ENCODE measurements at regions not wholly inside any gene's neighbourhood (a gene's known extent, or its start where the extent isn't known, plus 50 kb on each side); places are given as distances from the start of the nearest gene placed in this dataset.
"Not testable (repeated sequence)": the region's sequence is repeated elsewhere in the genome, so short reads cannot be mapped to it uniquely, and the experiment has no call there.

- no peaks in the 10 kb centered on the region for H3K9me3 Mint-ChIP-seq
- no peak overlapping the region for H3K27ac Mint-ChIP-seq
- H3K4me1 Mint-ChIP-seq (ENCODE audit: low read depth): peaks cover 46% of the 10 kb centered on the region
- intact Hi-C loops (cut with micrococcal nuclease): no loop called here
- DNase-seq (ENCODE audit: low spot score): no peak
- no peaks in the 10 kb centered on the region for H3K27me3 Mint-ChIP-seq (ENCODE audit: low read depth)
- no peaks in the 10 kb centered on the region for H3K36me3 Mint-ChIP-seq (ENCODE audit: low read depth)
- H3K4me3 Mint-ChIP-seq (ENCODE audit: low read depth): no peak overlapping the region
Measured at GRCh38 chr20:53738945-53739798, 145.5 kb upstream of the ZNF217 start.

- no peaks in the 10 kb centered on the region for H3K9me3 Mint-ChIP-seq
- H3K4me1 Mint-ChIP-seq (ENCODE audit: low read depth): peaks cover 48% of the 10 kb centered on the region
- H3K4me3 Mint-ChIP-seq (ENCODE audit: low read depth): no peak overlapping the region
- no peaks in the 10 kb centered on the region for H3K36me3 Mint-ChIP-seq (ENCODE audit: low read depth)
- H3K27ac Mint-ChIP-seq: no peak overlapping the region
- H3K27me3 Mint-ChIP-seq (ENCODE audit: low read depth): no peaks in the 10 kb centered on the region
- no peak for DNase-seq (ENCODE audit: low spot score)
- intact Hi-C loops (cut with micrococcal nuclease): no loop called here
Measured at GRCh38 chr20:53738039-53738944, 144.7 kb upstream of the ZNF217 start.

- intact Hi-C loops (cut with micrococcal nuclease): no loop called here
- H3K36me3 Mint-ChIP-seq (ENCODE audit: low read depth): no peaks in the 10 kb centered on the region
- DNase-seq (ENCODE audit: low spot score): no peak
- H3K4me3 Mint-ChIP-seq (ENCODE audit: low read depth): no peak overlapping the region
- no peaks in the 10 kb centered on the region for H3K27me3 Mint-ChIP-seq (ENCODE audit: low read depth)
- H3K27ac Mint-ChIP-seq: peak overlapping the region; percentile 80
- H3K4me1 Mint-ChIP-seq (ENCODE audit: low read depth): peaks cover 48% of the 10 kb centered on the region
- H3K9me3 Mint-ChIP-seq: no peaks in the 10 kb centered on the region
Measured at GRCh38 chr20:53737396-53738038, 143.9 kb upstream of the ZNF217 start.

DNA sequence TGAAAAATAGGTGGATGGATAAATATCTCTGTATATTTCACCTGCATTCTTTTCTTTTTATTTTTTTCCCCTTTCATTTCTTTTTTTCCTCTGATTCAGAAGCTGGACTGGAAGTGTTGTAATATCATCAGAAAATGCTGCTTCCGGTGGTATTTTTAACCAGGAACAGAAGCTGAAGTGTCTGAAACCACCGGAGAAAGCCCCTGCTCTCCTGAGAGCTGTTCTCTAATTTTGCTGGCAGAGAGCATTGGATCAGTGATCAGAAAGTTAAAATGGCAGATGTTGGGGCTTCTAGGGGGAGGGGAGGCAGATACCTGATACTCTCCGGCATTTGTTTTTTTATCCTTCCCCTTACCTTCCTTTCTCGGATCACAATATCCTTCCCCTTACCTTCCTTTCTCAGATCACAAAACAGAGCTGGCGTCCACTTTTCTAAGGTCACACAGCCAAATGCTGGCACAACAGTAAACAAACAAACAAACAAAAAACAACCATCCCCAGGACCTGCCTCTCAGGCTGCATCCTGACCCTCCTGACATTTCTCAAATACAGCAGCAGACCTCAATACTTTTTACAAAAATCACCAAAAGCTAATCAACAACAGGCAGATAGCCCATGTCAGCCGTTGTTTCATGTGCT lies 143.2 kb upstream of the ZNF217 start:
- intact Hi-C loops (cut with micrococcal nuclease): no loop called here
- H3K27ac Mint-ChIP-seq: peak overlapping the region; percentile 80
- H3K9me3 Mint-ChIP-seq: no peaks in the 10 kb centered on the region
- H3K36me3 Mint-ChIP-seq (ENCODE audit: low read depth): no peaks in the 10 kb centered on the region
- H3K4me3 Mint-ChIP-seq (ENCODE audit: low read depth): peak overlapping the region; percentile 53
- H3K4me1 Mint-ChIP-seq (ENCODE audit: low read depth): peaks cover 48% of the 10 kb centered on the region
- no peaks in the 10 kb centered on the region for H3K27me3 Mint-ChIP-seq (ENCODE audit: low read depth)
- no peak for DNase-seq (ENCODE audit: low spot score)

DNA sequence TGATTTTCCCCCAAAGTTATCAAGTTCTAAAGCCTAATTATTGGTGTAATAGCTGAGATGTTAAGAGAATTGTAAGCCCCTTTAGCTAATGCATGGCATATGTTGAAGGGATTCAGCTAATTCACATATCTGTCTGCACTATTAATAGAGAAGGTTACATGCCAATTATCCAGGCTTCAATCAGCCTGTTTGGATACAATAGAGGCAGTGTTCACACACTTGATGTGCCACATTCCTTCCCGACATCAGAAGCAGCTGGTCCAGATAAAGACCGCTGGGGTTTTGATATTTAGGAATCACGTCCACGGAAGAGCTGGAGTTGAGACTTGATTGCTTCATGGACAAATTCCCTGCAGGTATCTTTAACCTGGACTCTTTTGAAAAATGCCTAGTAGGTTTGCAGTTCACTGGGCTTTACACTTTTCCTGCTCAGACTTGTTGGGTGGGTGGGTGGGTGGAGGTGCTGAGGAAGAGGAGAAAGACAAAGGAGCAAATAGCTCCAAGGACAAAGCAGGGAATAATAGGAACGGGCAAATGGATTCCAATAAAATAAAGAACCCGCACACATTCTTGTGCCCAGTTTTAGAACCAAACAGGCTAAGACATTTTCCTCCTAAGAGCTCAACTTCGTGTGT lies 142.6 kb upstream of the ZNF217 start:
- intact Hi-C loops (cut with micrococcal nuclease): no loop called here
- no peak for DNase-seq (ENCODE audit: low spot score)
- peak overlapping the region; percentile 80 for H3K27ac Mint-ChIP-seq
- H3K36me3 Mint-ChIP-seq (ENCODE audit: low read depth): no peaks in the 10 kb centered on the region
- no peaks in the 10 kb centered on the region for H3K27me3 Mint-ChIP-seq (ENCODE audit: low read depth)
- H3K4me3 Mint-ChIP-seq (ENCODE audit: low read depth): no peak overlapping the region
- peaks cover 46% of the 10 kb centered on the region for H3K4me1 Mint-ChIP-seq (ENCODE audit: low read depth)
- no peaks in the 10 kb centered on the region for H3K9me3 Mint-ChIP-seq

DNA sequence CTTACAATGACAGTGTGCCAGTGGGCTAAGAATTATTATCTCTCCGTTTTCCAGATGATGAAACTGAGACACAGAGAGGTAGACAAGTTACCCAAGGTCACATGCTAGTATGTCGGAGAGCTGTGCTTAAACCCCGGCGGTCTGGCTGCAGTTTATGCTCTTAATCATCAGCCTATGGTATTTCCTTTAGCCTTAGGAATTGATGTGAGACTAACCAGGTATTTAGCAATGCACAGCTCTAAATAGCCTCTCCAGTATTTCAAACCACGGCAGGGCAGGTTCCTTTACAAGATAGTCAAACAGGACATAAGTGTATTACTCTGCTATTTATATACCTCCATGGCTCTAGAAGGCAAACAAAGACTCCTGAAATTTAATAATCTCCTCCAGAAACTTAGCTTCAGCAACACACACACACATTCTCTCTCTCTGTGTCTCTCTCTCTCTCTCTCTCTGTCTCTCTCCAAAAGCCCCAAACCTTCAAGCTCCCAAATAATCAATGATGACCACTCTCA lies 142.0 kb upstream of the ZNF217 start:
- no peaks in the 10 kb centered on the region for H3K9me3 Mint-ChIP-seq
- H3K36me3 Mint-ChIP-seq (ENCODE audit: low read depth): no peaks in the 10 kb centered on the region
- H3K4me3 Mint-ChIP-seq (ENCODE audit: low read depth): no peak overlapping the region
- peaks cover 39% of the 10 kb centered on the region for H3K4me1 Mint-ChIP-seq (ENCODE audit: low read depth)
- no peak for DNase-seq (ENCODE audit: low spot score)
- H3K27me3 Mint-ChIP-seq (ENCODE audit: low read depth): no peaks in the 10 kb centered on the region
- intact Hi-C loops (cut with micrococcal nuclease): no loop called here
- H3K27ac Mint-ChIP-seq: no peak overlapping the region

DNA sequence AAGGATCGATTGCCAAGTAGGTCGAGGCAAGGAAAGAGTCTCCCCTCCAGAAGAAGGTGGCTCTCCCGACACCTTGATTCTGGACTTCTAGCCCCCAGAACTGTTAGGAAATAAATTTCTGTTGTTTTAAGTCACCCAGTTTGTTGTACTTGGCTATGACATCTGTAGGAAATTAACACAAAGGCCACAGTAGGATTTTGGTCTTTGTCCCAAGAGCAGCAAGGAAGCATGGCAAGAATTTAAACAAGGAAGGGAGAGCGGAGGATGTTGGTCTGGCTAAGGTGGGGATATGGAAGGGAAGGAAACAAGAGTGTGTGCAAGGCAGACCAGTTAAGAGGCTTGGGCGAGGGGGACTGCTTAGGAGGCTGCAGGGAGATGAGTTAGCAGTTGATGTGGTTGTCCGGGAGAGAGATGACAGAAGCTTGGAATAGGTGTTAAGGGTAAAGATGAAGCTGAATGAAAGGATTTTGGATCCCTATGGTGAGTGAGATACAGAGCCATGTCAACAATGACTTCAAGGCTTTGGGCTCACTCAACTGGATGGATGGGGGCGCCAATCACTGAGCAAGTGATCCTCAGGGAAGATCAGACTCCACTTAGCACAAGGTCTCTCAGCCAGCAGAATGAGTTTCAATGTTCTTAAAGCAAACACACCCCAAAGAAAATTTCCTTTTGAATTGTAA lies 140.5 kb upstream of the ZNF217 start:
- Mint-ChIP-seq H3K36me3 (ENCODE audit: low read depth) (no peaks in the 10 kb centered on the region), H3K27ac (no peak overlapping the region), H3K9me3 (no peaks in the 10 kb centered on the region), H3K27me3 (ENCODE audit: low read depth) (no peaks in the 10 kb centered on the region), H3K4me3 (ENCODE audit: low read depth) (no peak overlapping the region), H3K4me1 (ENCODE audit: low read depth) (peaks cover 32% of the 10 kb centered on the region)
- intact Hi-C loops (cut with micrococcal nuclease): no loop called here
- no peak for DNase-seq (ENCODE audit: low spot score)

GRCh38 chr20:53731595-53731994 lies 138.0 kb upstream of the ZNF217 start:
- H3K27ac Mint-ChIP-seq: no peak overlapping the region
- DNase-seq (ENCODE audit: low spot score): no peak
- intact Hi-C loops (cut with micrococcal nuclease): no loop called here
- no peaks in the 10 kb centered on the region for H3K36me3 Mint-ChIP-seq (ENCODE audit: low read depth)
- H3K4me1 Mint-ChIP-seq (ENCODE audit: low read depth): peaks cover 26% of the 10 kb centered on the region
- H3K9me3 Mint-ChIP-seq: no peaks in the 10 kb centered on the region
- no peak overlapping the region for H3K4me3 Mint-ChIP-seq (ENCODE audit: low read depth)
- H3K27me3 Mint-ChIP-seq (ENCODE audit: low read depth): no peaks in the 10 kb centered on the region

DNA sequence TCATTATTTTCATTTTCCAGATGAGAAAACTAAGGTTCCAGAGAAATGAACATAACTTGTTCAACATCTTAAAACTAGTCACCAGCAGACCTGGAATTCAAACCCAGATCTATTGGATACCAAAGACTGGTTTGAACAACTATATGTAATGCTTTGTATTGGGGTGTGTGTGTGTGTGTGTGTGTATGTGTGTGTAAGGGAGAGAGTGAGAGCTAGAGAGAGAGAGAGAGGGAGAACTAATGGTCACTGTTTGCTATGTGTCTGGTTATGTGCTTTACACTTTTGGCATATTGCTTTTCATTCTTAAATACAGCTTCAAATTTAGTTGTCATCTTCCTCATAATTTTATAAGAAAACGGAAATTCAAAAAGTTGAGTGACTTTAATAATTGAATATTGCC lies 134.7 kb upstream of the ZNF217 start:
- Mint-ChIP-seq H3K27ac (peak overlapping the region; percentile 4), H3K4me3 (ENCODE audit: low read depth) (no peak overlapping the region), H3K4me1 (ENCODE audit: low read depth) (peaks cover 19% of the 10 kb centered on the region), H3K9me3 (no peaks in the 10 kb centered on the region), H3K27me3 (ENCODE audit: low read depth) (no peaks in the 10 kb centered on the region), H3K36me3 (ENCODE audit: low read depth) (no peaks in the 10 kb centered on the region)
- intact Hi-C loops (cut with micrococcal nuclease): no loop called here
- no peak for DNase-seq (ENCODE audit: low spot score)

GRCh38 chr20:53727239-53727638 lies 133.6 kb upstream of the ZNF217 start:
- H3K36me3 Mint-ChIP-seq (ENCODE audit: low read depth); intact Hi-C loops (cut with micrococcal nuclease); H3K27me3 Mint-ChIP-seq (ENCODE audit: low read depth); H3K27ac Mint-ChIP-seq; DNase-seq (ENCODE audit: low spot score); H3K4me3 Mint-ChIP-seq (ENCODE audit: low read depth); H3K9me3 Mint-ChIP-seq: not testable (repeated sequence)
- peaks cover 27% of the 10 kb centered on the region for H3K4me1 Mint-ChIP-seq (ENCODE audit: low read depth)

DNA sequence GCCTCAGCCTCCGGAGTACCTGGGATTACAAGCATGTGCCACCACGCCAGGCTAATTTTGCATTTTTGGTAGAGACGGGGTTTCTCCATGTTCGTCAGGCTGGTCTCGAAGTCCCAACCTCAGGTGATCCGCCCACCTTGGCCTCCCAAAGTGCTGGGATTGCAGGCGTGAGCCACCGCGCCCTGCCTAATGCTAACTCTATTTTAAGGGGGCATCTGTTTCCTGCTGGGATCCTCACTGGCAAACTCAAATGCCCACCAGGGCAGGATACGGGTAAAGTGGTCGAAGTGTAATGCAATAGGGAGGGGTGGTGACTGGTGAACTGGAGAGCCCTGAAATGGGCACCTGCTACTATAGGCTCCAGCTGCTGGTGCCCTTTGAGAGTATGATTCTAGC lies 131.9 kb upstream of the ZNF217 start:
- H3K4me3 Mint-ChIP-seq (ENCODE audit: low read depth): no peak overlapping the region
- H3K9me3 Mint-ChIP-seq: no peaks in the 10 kb centered on the region
- no peaks in the 10 kb centered on the region for H3K27me3 Mint-ChIP-seq (ENCODE audit: low read depth)
- no peak overlapping the region for H3K27ac Mint-ChIP-seq
- intact Hi-C loops (cut with micrococcal nuclease): no loop called here
- H3K36me3 Mint-ChIP-seq (ENCODE audit: low read depth): no peaks in the 10 kb centered on the region
- no peak for DNase-seq (ENCODE audit: low spot score)
- H3K4me1 Mint-ChIP-seq (ENCODE audit: low read depth): peaks cover 33% of the 10 kb centered on the region
